Duodenal mucosa (tissue), 2 donors: ENCODE measurements at regions not wholly inside any gene's neighbourhood (a gene's known extent, or its start where the extent isn't known, plus 50 kb on each side); places are given as distances from the start of the nearest gene placed in this dataset.

Experiments
- H3K27ac ChIP-seq: one replicate; pipeline ENCODE4 v1.7.0; 2013; ENCODE audit warnings: low read depth, low read length
- H3K27me3 ChIP-seq, 2 donors: one replicate each; pipeline ENCODE4 v1.7.0; 2013; ENCODE audit warnings: low read length in 2 of 2, control low read depth in 1 of 2; ENCODE audit not compliant: insufficient read depth in 2 of 2, control insufficient read depth in 1 of 2
- H3K36me3 ChIP-seq, 2 donors: one replicate each; pipeline ENCODE4 v1.7.0; 2013; ENCODE audit warnings: low read length in 2 of 2, control low read depth in 1 of 2; ENCODE audit not compliant: insufficient read depth in 2 of 2, control insufficient read depth in 1 of 2
- H3K4me1 ChIP-seq, 2 donors: one replicate each; pipeline ENCODE4 v1.7.0; 2013; ENCODE audit warnings: low read length in 2 of 2, control low read depth in 1 of 2; ENCODE audit not compliant: insufficient read depth in 2 of 2, control insufficient read depth in 1 of 2
- H3K4me3 ChIP-seq, 2 donors: one replicate each; pipeline ENCODE4 v1.7.0; 2013; ENCODE audit warnings: low read length in 2 of 2, low read depth in 1 of 2
- H3K9ac ChIP-seq, 2 donors: one replicate each; pipeline ENCODE4 v1.7.0; 2013; ENCODE audit warnings: low read length in 2 of 2, low read depth in 1 of 2
- H3K9me3 ChIP-seq, 2 donors: one replicate each; pipeline ENCODE4 v1.7.0; 2013; ENCODE audit warnings: low read length in 2 of 2, control low read depth in 1 of 2; ENCODE audit not compliant: control insufficient read depth in 1 of 2

GRCh38 chr2:157127249-157128012 lies 130.1 kb upstream of the GALNT5 start:
- H3K4me3 ChIP-seq = no peak overlapping the region
- no peaks in the 10 kb centered on the region for H3K9me3 ChIP-seq
- no peak overlapping the region for H3K9ac ChIP-seq
- H3K27ac ChIP-seq = no peak overlapping the region
- H3K27me3 ChIP-seq = no peaks in the 10 kb centered on the region
- no peaks in the 10 kb centered on the region for H3K36me3 ChIP-seq
- no peaks in the 10 kb centered on the region for H3K4me1 ChIP-seq

- Histone ChIP-seq H3K27me3 (no peaks in the 10 kb centered on the region), H3K9ac (no peak overlapping the region), H3K36me3 (no peaks in the 10 kb centered on the region)
Measured at GRCh38 chr2:157143901-157144300, 113.6 kb upstream of the GALNT5 start.

GRCh38 chr2:157149270-157149669 lies 108.2 kb upstream of the GALNT5 start:
- no peaks in the 10 kb centered on the region for H3K27me3 ChIP-seq
- H3K4me3 ChIP-seq = no peak overlapping the region
- no peak overlapping the region for H3K9ac ChIP-seq
- H3K4me1 ChIP-seq = peaks cover 7 to 25% of the 10 kb centered on the region in 2 donors
- no peak overlapping the region for H3K27ac ChIP-seq
- no peaks in the 10 kb centered on the region for H3K36me3 ChIP-seq
- no peaks in the 10 kb centered on the region for H3K9me3 ChIP-seq

More at GRCh38 chr2:157143901-157144300, 113.6 kb upstream of the GALNT5 start:
- H3K4me3 ChIP-seq = no peak overlapping the region
- no peaks in the 10 kb centered on the region for H3K4me1 ChIP-seq
- H3K9me3 ChIP-seq = no peaks in the 10 kb centered on the region
- no peak overlapping the region for H3K27ac ChIP-seq

GRCh38 chr2:157150747-157151146 lies 106.8 kb upstream of the GALNT5 start:
- Histone ChIP-seq H3K4me1 (peaks cover 7 to 25% of the 10 kb centered on the region in 2 donors), H3K27me3 (no peaks in the 10 kb centered on the region), H3K9me3 (no peaks in the 10 kb centered on the region), H3K9ac (no peak overlapping the region), H3K4me3 (no peak overlapping the region), H3K27ac (no peak overlapping the region), H3K36me3 (no peaks in the 10 kb centered on the region)

- Histone ChIP-seq H3K27ac (no peak overlapping the region), H3K9ac (no peak overlapping the region), H3K4me1 (peaks cover 7 to 25% of the 10 kb centered on the region in 2 donors), H3K4me3 (peak overlapping the region in 1 of 2 donors; percentile 8), H3K9me3 (no peaks in the 10 kb centered on the region), H3K36me3 (no peaks in the 10 kb centered on the region), H3K27me3 (no peaks in the 10 kb centered on the region)
Measured at GRCh38 chr2:157152362-157152761, 105.1 kb upstream of the GALNT5 start.

- Histone ChIP-seq H3K27ac (no peak overlapping the region), H3K4me1 (peaks cover 15 to 22% of the 10 kb centered on the region in 2 donors), H3K27me3 (no peaks in the 10 kb centered on the region), H3K36me3 (no peaks in the 10 kb centered on the region), H3K4me3 (no peak overlapping the region), H3K9ac (no peak overlapping the region), H3K9me3 (no peaks in the 10 kb centered on the region)
Measured at GRCh38 chr2:157155992-157156391, 101.5 kb upstream of the GALNT5 start.

- Histone ChIP-seq H3K36me3 (no peaks in the 10 kb centered on the region), H3K27ac (no peak overlapping the region), H3K4me1 (peaks cover 7 to 8% of the 10 kb centered on the region in 2 donors), H3K27me3 (no peaks in the 10 kb centered on the region), H3K9ac (no peak overlapping the region), H3K9me3 (no peaks in the 10 kb centered on the region), H3K4me3 (no peak overlapping the region)
Measured at GRCh38 chr2:157158111-157158510, 99.4 kb upstream of the GALNT5 start.

GRCh38 chr2:157159221-157159934 lies 98.1 kb upstream of the GALNT5 start:
- Histone ChIP-seq H3K4me1 (peaks cover 7 to 8% of the 10 kb centered on the region in 2 donors), H3K27me3 (no peaks in the 10 kb centered on the region), H3K27ac (no peak overlapping the region), H3K4me3 (no peak overlapping the region), H3K36me3 (no peaks in the 10 kb centered on the region), H3K9me3 (peaks cover 0 to 1% of the 10 kb centered on the region in 2 donors), H3K9ac (no peak overlapping the region)

GRCh38 chr2:157160111-157160510 lies 97.4 kb upstream of the GALNT5 start:
- Histone ChIP-seq H3K4me1 (peaks cover 7 to 8% of the 10 kb centered on the region in 2 donors), H3K36me3 (no peaks in the 10 kb centered on the region), H3K27me3 (no peaks in the 10 kb centered on the region), H3K27ac (no peak overlapping the region), H3K9ac (no peak overlapping the region), H3K4me3 (peak overlapping the region in 1 of 2 donors; percentile 1), H3K9me3 (peaks cover 3 to 9% of the 10 kb centered on the region in 2 donors)

- H3K4me1 ChIP-seq = peaks cover 7 to 8% of the 10 kb centered on the region in 2 donors
- H3K4me3 ChIP-seq = no peak overlapping the region
- peaks cover 4 to 10% of the 10 kb centered on the region in 2 donors for H3K9me3 ChIP-seq
- H3K9ac ChIP-seq = no peak overlapping the region
- no peaks in the 10 kb centered on the region for H3K27me3 ChIP-seq
- no peak overlapping the region for H3K27ac ChIP-seq
- no peaks in the 10 kb centered on the region for H3K36me3 ChIP-seq
Measured at GRCh38 chr2:157164370-157164769, 93.1 kb upstream of the GALNT5 start.
